GM10248 (cell line): ENCODE measurements at regions not wholly inside any gene's neighbourhood (a gene's known extent, or its start where the extent isn't known, plus 50 kb on each side); places are given as distances from the start of the nearest gene placed in this dataset.

Experiments
- CTCF ChIA-PET: fragments of 300-600 bp; sonication (Branson Sonifier 250); formaldehyde crosslinking; extraction: SDS; loops from one replicate; lab custom pipeline; 2021; ENCODE audit warnings: antibody characterized with exemption; lab: Yijun Ruan, JAX
- POLR2A ChIA-PET: fragments of 350-650 bp; sonication (Branson Sonifier 250); formaldehyde crosslinking; extraction: SDS; loops from one replicate; lab custom pipeline; 2020; ENCODE audit warnings: antibody characterized with exemption; lab: Yijun Ruan, JAX
- DNase-seq: peaks from one replicate; pipeline ENCODE4 v3.0.0; 2012; ENCODE audit errors: extremely low spot score
- TF ChIP-seq, protein P1 (sequence below): IDR thresholded peaks from 2 replicates; pipeline ENCODE4 v1.5.1; 2012; ENCODE audit warnings: mild to moderate bottlenecking, low read depth; ENCODE audit errors: extremely low read depth, missing control alignments, control extremely low read depth

GRCh38 chr22:49180683-49181024 lies 647.0 kb downstream of the BRD1 start:
- TF ChIP-seq, protein P1, sequence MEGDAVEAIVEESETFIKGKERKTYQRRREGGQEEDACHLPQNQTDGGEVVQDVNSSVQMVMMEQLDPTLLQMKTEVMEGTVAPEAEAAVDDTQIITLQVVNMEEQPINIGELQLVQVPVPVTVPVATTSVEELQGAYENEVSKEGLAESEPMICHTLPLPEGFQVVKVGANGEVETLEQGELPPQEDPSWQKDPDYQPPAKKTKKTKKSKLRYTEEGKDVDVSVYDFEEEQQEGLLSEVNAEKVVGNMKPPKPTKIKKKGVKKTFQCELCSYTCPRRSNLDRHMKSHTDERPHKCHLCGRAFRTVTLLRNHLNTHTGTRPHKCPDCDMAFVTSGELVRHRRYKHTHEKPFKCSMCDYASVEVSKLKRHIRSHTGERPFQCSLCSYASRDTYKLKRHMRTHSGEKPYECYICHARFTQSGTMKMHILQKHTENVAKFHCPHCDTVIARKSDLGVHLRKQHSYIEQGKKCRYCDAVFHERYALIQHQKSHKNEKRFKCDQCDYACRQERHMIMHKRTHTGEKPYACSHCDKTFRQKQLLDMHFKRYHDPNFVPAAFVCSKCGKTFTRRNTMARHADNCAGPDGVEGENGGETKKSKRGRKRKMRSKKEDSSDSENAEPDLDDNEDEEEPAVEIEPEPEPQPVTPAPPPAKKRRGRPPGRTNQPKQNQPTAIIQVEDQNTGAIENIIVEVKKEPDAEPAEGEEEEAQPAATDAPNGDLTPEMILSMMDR: no peak
- CTCF ChIA-PET: no interaction called here
- no peak for DNase-seq
- POLR2A ChIA-PET: no interaction called here

DNA sequence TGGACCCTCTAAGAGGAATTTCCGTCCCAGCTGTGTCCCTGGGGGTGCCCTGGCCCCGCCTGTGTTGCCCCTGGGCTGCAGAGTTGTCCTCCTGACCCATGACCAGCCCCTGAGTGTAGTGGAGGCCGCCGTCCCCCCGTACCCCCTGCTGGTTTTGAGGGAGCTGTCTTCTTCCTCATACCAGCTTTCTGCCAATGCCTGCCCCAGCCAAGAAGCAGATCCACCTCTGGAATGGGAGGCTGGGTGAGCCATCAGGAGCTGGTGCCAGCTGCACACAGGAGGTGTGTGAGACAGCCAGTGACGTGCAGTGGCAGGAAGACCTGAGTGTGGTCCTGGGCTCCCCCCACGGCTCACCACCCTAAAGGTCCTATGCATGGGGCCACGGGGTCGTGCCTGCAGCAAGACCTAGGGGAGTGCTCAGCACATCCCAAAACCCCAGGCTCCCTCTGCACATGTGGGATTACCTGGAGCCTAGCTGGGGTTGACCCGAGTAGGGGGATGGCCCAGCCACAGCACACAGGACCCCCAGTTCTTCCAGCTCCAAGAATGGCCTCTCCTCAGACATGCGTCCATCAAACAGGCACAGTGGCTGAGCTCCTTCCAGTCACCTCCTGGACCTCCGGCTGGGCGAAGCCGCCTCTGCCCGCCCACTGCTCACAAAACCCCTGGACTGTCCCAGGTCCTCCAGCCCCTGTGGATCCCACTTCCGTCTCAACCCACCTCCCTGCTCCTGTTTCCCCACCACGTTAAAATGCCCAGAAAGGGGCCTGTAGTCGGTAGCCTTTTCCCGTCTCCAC lies 647.6 kb downstream of the BRD1 start:
- TF ChIP-seq, protein P1: no peak
- POLR2A ChIA-PET: no interaction called here
- CTCF ChIA-PET: no interaction called here
- DNase-seq: no peak

GRCh38 chr22:49179175-49179574 lies 648.5 kb downstream of the BRD1 start:
- TF ChIP-seq, protein P1: no peak
- ChIA-PET CTCF (no interaction called here), POLR2A (no interaction called here)
- no peak for DNase-seq

- TF ChIP-seq, protein P1: no peak
- ChIA-PET CTCF (interaction anchor here (0.7 kb wide), 1 partner anchor 9 kb away, joined by 3 read pairs; no protein-coding TSS in a partner anchor), POLR2A (no interaction called here)
Measured at GRCh38 chr22:49178246-49179005, 649.2 kb downstream of the BRD1 start.

DNA sequence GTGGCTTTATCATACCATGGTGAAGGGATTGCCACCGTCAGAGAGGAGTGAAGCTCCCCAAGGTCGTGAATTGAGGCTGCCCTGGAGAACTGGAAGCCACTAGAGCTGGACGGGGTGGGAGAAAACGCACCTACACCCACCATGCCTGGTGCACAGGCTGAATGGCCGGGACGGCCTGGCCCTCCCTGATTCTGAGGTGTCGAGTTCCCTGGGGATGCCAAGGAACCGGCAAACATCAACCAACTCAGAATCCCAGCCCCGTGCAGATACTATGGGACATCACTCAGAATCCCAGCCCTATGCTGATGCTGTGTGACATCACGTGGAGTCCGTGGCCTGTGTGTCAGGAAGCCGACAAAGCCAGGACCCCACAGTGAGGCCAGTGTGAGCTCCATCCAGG lies 650.0 kb downstream of the BRD1 start:
- ChIA-PET CTCF (no interaction called here), POLR2A (no interaction called here)
- DNase-seq: no peak
- TF ChIP-seq, protein P1: no peak

More at GRCh38 chr22:49178246-49179005, 649.2 kb downstream of the BRD1 start:
- DNase-seq: no peak

DNA sequence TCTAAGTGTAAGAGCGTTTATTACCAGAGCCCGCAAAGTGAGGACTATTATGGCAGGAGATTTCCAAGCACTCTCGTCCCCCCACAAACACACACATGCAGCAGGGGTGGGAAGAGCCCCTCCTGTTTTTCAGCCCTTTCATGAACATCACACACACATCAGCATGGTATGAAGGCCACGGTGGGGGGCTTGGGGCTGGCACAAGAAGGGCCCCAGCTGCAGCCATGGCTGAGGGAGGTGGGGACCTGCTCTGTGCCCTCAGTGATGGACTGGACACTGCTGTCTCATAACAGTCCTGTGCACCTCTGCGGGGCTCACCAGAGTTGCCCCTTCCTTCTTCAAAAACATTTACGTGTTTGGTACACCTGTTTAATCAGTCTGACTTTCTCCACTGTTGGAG lies 650.7 kb downstream of the BRD1 start:
- ChIA-PET CTCF (no interaction called here), POLR2A (no interaction called here)
- no peak for DNase-seq
- TF ChIP-seq, protein P1: no peak
